ENCODE measurements at regions not wholly inside any gene's neighbourhood (a gene's known extent, or its start where the extent isn't known, plus 50 kb on each side); places are given as distances from the start of the nearest gene placed in this dataset.
"Not testable (repeated sequence)": the region's sequence is repeated elsewhere in the genome, so short reads cannot be mapped to it uniquely, and the experiment has no call there.

GRCh38 chr6:22774129-22774528, 204.8 kb downstream of the HDGFL1 start:
- FAIRE-seq, result no peak
- H4K20me1 ChIP-seq (replicated peaks; ENCODE audit: control insufficient read depth, extremely low read depth, insufficient read depth, low read length), result no peaks in the 10 kb centered on the region
- H3K36me3 ChIP-seq (ENCODE audit: control insufficient read depth in 2 of 2, extremely low read depth in 1 of 2, insufficient read depth in 2 of 2, low read length in 2 of 2), result no peaks in the 10 kb centered on the region
- no peak overlapping the region for H3K9ac ChIP-seq (replicated peaks; ENCODE audit: extremely low read depth, insufficient read depth, low read length)
- ChIA-PET POLR2A (no interaction called here), CTCF (no interaction called here)
- H3K4me1 ChIP-seq (ENCODE audit: control insufficient read depth, extremely low read depth, insufficient read depth, low read length), result no peaks in the 10 kb centered on the region
- H3K27me3 ChIP-seq (ENCODE audit: control insufficient read depth in 2 of 2, insufficient read depth in 2 of 2, low read length in 2 of 2), result no peaks in the 10 kb centered on the region
- BruUV-seq (replicated peaks), result no TSS peak
- TF ChIP-seq EZH2 (IDR thresholded peaks at IDR 0.05; ENCODE audit: borderline replicate concordance, low read depth, low read length, severe bottlenecking) (no peak), GATA2 (IDR thresholded peaks at IDR 0.05; ENCODE audit: insufficient read depth, insufficient read length, low read depth, low read length) (no peak), POLR2A (IDR thresholded peaks at IDR 0.05; ENCODE audit: low read depth, low read length) (no peak), MYC (IDR thresholded peaks at IDR 0.05; ENCODE audit: low read depth, low read length) (no peak), CTCF (IDR thresholded peaks at IDR 0.05; ENCODE audit: extremely low read depth in 1 of 2, insufficient read depth in 1 of 2, low read depth in 1 of 2, low read length in 2 of 2) (no peak), MAX (IDR thresholded peaks at IDR 0.05; ENCODE audit: insufficient read depth, insufficient read length) (no peak), JUN (IDR thresholded peaks at IDR 0.05; ENCODE audit: borderline replicate concordance, insufficient read depth, insufficient read length, low read depth) (no peak), POLR2AphosphoS5 (IDR thresholded peaks at IDR 0.05; ENCODE audit: insufficient read depth, low read depth, low read length) (no peak), FOS (IDR thresholded peaks at IDR 0.05; ENCODE audit: borderline replicate concordance, insufficient read depth, low read length) (no peak)
- dilution Hi-C loops (cut with MboI; ENCODE audit: extremely low pct_ligation_motif_present, low sequenced_read_pairs), result no loop called here
- no peak overlapping the region for H3K4me2 ChIP-seq (ENCODE audit: insufficient read depth, low read length)
- no peak for DNase-seq (ENCODE audit: low read depth, low spot score)
- H3K9me1 ChIP-seq (replicated peaks; ENCODE audit: control insufficient read depth, extremely low read depth, insufficient read depth, low read length), result no peaks in the 10 kb centered on the region
- H3K79me2 ChIP-seq (ENCODE audit: control insufficient read depth, insufficient read depth, low read length), result no peaks in the 10 kb centered on the region
- H2AFZ ChIP-seq (ENCODE audit: low read depth, low read length), result no peak overlapping the region
- H3K9me3 ChIP-seq (replicated peaks; ENCODE audit: control insufficient read depth, insufficient read depth, low read length), result peaks cover 3% of the 10 kb centered on the region
- intact Hi-C loops (cut with micrococcal nuclease), result no loop called here
- no peak overlapping the region for H3K4me3 ChIP-seq (replicated peaks in 1 of 3; ENCODE audit: insufficient read depth in 1 of 3, low read depth in 1 of 3, low read length in 3 of 3)
- no peak overlapping the region for H3K27ac ChIP-seq (ENCODE audit: insufficient read depth, low read depth, low read length)

GRCh38 chr6:22778438-22778837, 209.1 kb downstream of the HDGFL1 start:
- H3K27ac ChIP-seq (ENCODE audit: insufficient read depth, low read depth, low read length); H3K4me3 ChIP-seq (replicated peaks in 1 of 3; ENCODE audit: insufficient read depth in 1 of 3, low read depth in 1 of 3, low read length in 3 of 3); BruUV-seq (replicated peaks); CTCF ChIA-PET; dilution Hi-C loops (cut with MboI; ENCODE audit: extremely low pct_ligation_motif_present, low sequenced_read_pairs); intact Hi-C loops (cut with micrococcal nuclease); H3K4me2 ChIP-seq (ENCODE audit: insufficient read depth, low read length); FAIRE-seq; H3K9me3 ChIP-seq (replicated peaks; ENCODE audit: control insufficient read depth, insufficient read depth, low read length); H3K9me1 ChIP-seq (replicated peaks; ENCODE audit: control insufficient read depth, extremely low read depth, insufficient read depth, low read length); H4K20me1 ChIP-seq (replicated peaks; ENCODE audit: control insufficient read depth, extremely low read depth, insufficient read depth, low read length); H3K9ac ChIP-seq (replicated peaks; ENCODE audit: extremely low read depth, insufficient read depth, low read length); H2AFZ ChIP-seq (ENCODE audit: low read depth, low read length); H3K4me1 ChIP-seq (ENCODE audit: control insufficient read depth, extremely low read depth, insufficient read depth, low read length); H3K79me2 ChIP-seq (ENCODE audit: control insufficient read depth, insufficient read depth, low read length); POLR2A ChIA-PET; DNase-seq (ENCODE audit: low read depth, low spot score); H3K36me3 ChIP-seq (ENCODE audit: control insufficient read depth in 2 of 2, extremely low read depth in 1 of 2, insufficient read depth in 2 of 2, low read length in 2 of 2); H3K27me3 ChIP-seq (ENCODE audit: control insufficient read depth in 2 of 2, insufficient read depth in 2 of 2, low read length in 2 of 2): not testable (repeated sequence)
